DOHH2 (cell line): ENCODE measurements at regions not wholly inside any gene's neighbourhood (a gene's known extent, or its start where the extent isn't known, plus 50 kb on each side); places are given as distances from the start of the nearest gene placed in this dataset.

ENCODE experiments used
- H3F3A ChIP-seq: fragments of 200-600 bp; sonication (generic), shearing (Covaris generic); 2 replicates; pipeline ENCODE4 v1.6.0; 2016; ENCODE audit warnings: antibody characterized with exemption, mild to moderate bottlenecking; ENCODE audit not compliant: control insufficient read depth, insufficient read depth
- H3K27ac ChIP-seq: fragments of 200-600 bp; sonication (generic); 2 replicates; pipeline ENCODE4 v1.5.1; 2014; ENCODE audit warnings: low read depth, mild to moderate bottlenecking, low read length, moderate library complexity
- H3K27me3 ChIP-seq: fragments of 200-600 bp; sonication (generic); 2 replicates; pipeline ENCODE4 v1.6.1; 2014; ENCODE audit warnings: mild to moderate bottlenecking, low read length, mixed read lengths; ENCODE audit not compliant: control insufficient read depth
- H3K36me3 ChIP-seq: fragments of 200-600 bp; sonication (generic); 2 replicates; pipeline ENCODE4 v1.6.1; 2014; ENCODE audit warnings: mild to moderate bottlenecking, low read length, moderate library complexity, mixed read lengths; ENCODE audit not compliant: control insufficient read depth
- H3K4me1 ChIP-seq: fragments of 200-600 bp; sonication (generic); 2 replicates; pipeline ENCODE4 v1.6.1; 2014; ENCODE audit warnings: mild to moderate bottlenecking, low read length, mixed read lengths; ENCODE audit not compliant: control insufficient read depth
- H3K4me2 ChIP-seq: fragments of 200-600 bp; sonication (generic); 2 replicates; pipeline ENCODE4 v1.6.0; 2014; ENCODE audit warnings: mild to moderate bottlenecking, low read length, moderate library complexity
- H3K4me3 ChIP-seq: fragments of 200-600 bp; sonication (generic); 2 replicates; pipeline ENCODE4 v1.5.1; 2014; ENCODE audit warnings: mild to moderate bottlenecking, low read length, mixed read lengths
- H3K79me2 ChIP-seq: fragments of 200-600 bp; sonication (generic); 2 replicates; pipeline ENCODE4 v1.6.1; 2014; ENCODE audit warnings: mild to moderate bottlenecking, low read length, mixed read lengths; ENCODE audit not compliant: control insufficient read depth
- H3K9me2 ChIP-seq: fragments of 200-600 bp; sonication (generic); replicated peaks from 2 replicates; pipeline ENCODE4 v1.6.1; 2014; ENCODE audit warnings: mild to moderate bottlenecking, low read length, mixed read lengths; ENCODE audit not compliant: control insufficient read depth
- H3K9me3 ChIP-seq: fragments of 200-600 bp; sonication (generic); 2 replicates; pipeline ENCODE4 v1.6.1; 2014; ENCODE audit warnings: antibody characterized with exemption, low read length, mixed read lengths; ENCODE audit not compliant: control insufficient read depth, insufficient read depth
- H4K20me1 ChIP-seq: fragments of 200-600 bp; sonication (generic); 2 replicates; pipeline ENCODE4 v1.6.0; 2014; ENCODE audit warnings: low read depth, mild to moderate bottlenecking, antibody characterized with exemption, low read length, moderate library complexity; ENCODE audit not compliant: control insufficient read depth, insufficient read depth
- CTCF ChIP-seq: fragments of 200-600 bp; sonication (generic); IDR thresholded peaks from one replicate; pipeline ENCODE4 v1.5.1; 2014; ENCODE audit warnings: antibody characterized with exemption, mild to moderate bottlenecking, low read depth, low read length; ENCODE audit not compliant: poor library complexity, severe bottlenecking
- EZH2phosphoT487 ChIP-seq: fragments of 200-600 bp; sonication (generic); IDR thresholded peaks from 2 replicates; pipeline ENCODE4 v1.6.1; 2017; ENCODE audit warnings: borderline replicate concordance, mild to moderate bottlenecking, antibody characterized with exemption, low read length, moderate library complexity, mixed read lengths

DNA sequence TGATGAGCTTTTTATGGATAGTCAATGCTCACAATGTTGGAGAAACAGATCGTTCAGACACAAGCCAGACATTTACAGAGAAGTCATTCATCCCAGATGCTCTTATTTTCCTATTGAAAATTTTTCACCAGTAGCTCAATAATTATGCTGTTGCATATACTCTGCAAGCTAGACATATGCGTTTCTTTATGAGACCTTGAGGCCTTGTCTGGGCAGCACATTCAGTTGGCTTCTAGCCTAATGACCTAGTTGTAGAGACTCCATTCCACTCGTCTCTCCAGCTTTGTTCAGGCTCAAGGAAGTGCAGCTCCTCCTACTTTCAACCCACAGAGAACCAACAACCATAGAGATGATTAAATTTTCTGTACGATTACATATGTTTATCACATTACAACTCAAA, 237.7 kb downstream of the MZT1 start:
- H3K9me3 ChIP-seq: no peaks in the 10 kb centered on the region
- H3K36me3 ChIP-seq: no peaks in the 10 kb centered on the region
- no peaks in the 10 kb centered on the region for H3K4me1 ChIP-seq
- no peaks in the 10 kb centered on the region for H3F3A ChIP-seq
- H3K27me3 ChIP-seq: no peaks in the 10 kb centered on the region
- no peaks in the 10 kb centered on the region for H3K9me2 ChIP-seq
- H3K4me2 ChIP-seq: no peak overlapping the region
- H3K4me3 ChIP-seq: no peak overlapping the region
- H3K79me2 ChIP-seq: no peaks in the 10 kb centered on the region
- no peaks in the 10 kb centered on the region for H4K20me1 ChIP-seq
- TF ChIP-seq CTCF (no peak), EZH2phosphoT487 (no peak)
- H3K27ac ChIP-seq: no peak overlapping the region

- Histone ChIP-seq H3K27ac (no peak overlapping the region), H3K4me3 (no peak overlapping the region), H4K20me1 (no peaks in the 10 kb centered on the region), H3K36me3 (no peaks in the 10 kb centered on the region), H3K4me2 (no peak overlapping the region), H3K9me2 (no peaks in the 10 kb centered on the region), H3F3A (no peaks in the 10 kb centered on the region), H3K4me1 (no peaks in the 10 kb centered on the region), H3K9me3 (no peaks in the 10 kb centered on the region), H3K27me3 (no peaks in the 10 kb centered on the region), H3K79me2 (no peaks in the 10 kb centered on the region)
- no peak for TF ChIP-seq EZH2phosphoT487
- TF ChIP-seq CTCF: no peak
These were observed 254.1 kb downstream of the MZT1 start for GRCh38 chr13:72473321-72473720.

GRCh38 chr13:72469906-72470305, 257.5 kb downstream of the MZT1 start:
- H3K9me2 ChIP-seq: no peaks in the 10 kb centered on the region
- H3K4me3 ChIP-seq: no peak overlapping the region
- no peaks in the 10 kb centered on the region for H3F3A ChIP-seq
- H3K4me2 ChIP-seq: no peak overlapping the region
- no peaks in the 10 kb centered on the region for H3K36me3 ChIP-seq
- H3K27ac ChIP-seq: no peak overlapping the region
- H3K27me3 ChIP-seq: no peaks in the 10 kb centered on the region
- no peaks in the 10 kb centered on the region for H3K4me1 ChIP-seq
- no peaks in the 10 kb centered on the region for H4K20me1 ChIP-seq
- no peaks in the 10 kb centered on the region for H3K79me2 ChIP-seq
- TF ChIP-seq EZH2phosphoT487 (no peak), CTCF (no peak)
- H3K9me3 ChIP-seq: no peaks in the 10 kb centered on the region

- Histone ChIP-seq H3K4me3 (no peak overlapping the region), H3K9me2 (no peaks in the 10 kb centered on the region), H4K20me1 (no peaks in the 10 kb centered on the region), H3K27me3 (no peaks in the 10 kb centered on the region), H3K9me3 (no peaks in the 10 kb centered on the region), H3K79me2 (no peaks in the 10 kb centered on the region), H3K4me1 (no peaks in the 10 kb centered on the region), H3K27ac (no peak overlapping the region), H3K36me3 (no peaks in the 10 kb centered on the region), H3F3A (no peaks in the 10 kb centered on the region), H3K4me2 (no peak overlapping the region)
- TF ChIP-seq EZH2phosphoT487: no peak
- TF ChIP-seq CTCF: no peak
These were observed 263.9 kb downstream of the MZT1 start for GRCh38 chr13:72463561-72463960.
